Astrocyte (in vitro differentiated cells and primary cell): ENCODE measurements at regions not wholly inside any gene's neighbourhood (a gene's known extent, or its start where the extent isn't known, plus 50 kb on each side); places are given as distances from the start of the nearest gene placed in this dataset.

Experiments
- EZH2 ChIP-seq: IDR thresholded peaks from 2 replicates; pipeline ENCODE4 v1.6.1; 2012; ENCODE audit warnings: mild to moderate bottlenecking, low read length, inconsistent platforms; ENCODE audit not compliant: insufficient read depth
- TF ChIP-seq, protein P1 (sequence below): IDR thresholded peaks from 2 replicates; pipeline ENCODE4 v1.5.1; 2011; ENCODE audit warnings: low read depth, mild to moderate bottlenecking, inconsistent platforms, low read length, moderate library complexity; ENCODE audit not compliant: insufficient read depth

DNA sequence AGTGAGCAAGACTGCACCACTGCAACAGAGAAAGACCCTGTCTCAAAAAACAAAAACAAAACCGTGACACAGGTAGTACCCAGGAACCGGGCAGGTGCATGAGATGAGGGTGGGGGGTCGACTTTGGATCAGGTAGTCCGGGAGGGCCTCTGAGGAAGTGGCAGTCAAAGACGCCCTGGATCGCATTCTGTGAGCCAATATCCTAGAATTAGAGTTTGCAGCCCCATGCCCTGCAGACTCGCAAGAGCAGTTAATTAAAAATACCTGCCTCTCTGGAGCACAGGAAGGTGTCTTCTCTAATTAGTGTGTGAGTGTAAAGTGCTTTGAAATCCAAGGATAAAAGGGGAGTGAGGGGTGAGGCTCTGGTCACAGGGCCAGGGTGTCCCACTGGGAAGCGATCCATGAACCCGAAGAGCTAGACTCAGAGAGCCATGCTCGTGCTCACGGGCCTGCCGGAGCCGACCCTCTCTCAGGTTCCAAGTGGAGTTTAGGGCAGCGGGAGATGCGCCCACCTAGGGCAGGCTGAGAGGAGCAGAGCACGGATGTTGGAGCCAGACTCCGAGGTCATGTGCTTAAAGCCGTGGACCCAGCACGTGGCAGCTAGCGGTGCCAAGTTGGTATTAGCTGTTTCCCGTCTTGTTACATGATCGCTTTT lies 74.7 kb upstream of the PTPN1 start:
- TF ChIP-seq, protein P1, sequence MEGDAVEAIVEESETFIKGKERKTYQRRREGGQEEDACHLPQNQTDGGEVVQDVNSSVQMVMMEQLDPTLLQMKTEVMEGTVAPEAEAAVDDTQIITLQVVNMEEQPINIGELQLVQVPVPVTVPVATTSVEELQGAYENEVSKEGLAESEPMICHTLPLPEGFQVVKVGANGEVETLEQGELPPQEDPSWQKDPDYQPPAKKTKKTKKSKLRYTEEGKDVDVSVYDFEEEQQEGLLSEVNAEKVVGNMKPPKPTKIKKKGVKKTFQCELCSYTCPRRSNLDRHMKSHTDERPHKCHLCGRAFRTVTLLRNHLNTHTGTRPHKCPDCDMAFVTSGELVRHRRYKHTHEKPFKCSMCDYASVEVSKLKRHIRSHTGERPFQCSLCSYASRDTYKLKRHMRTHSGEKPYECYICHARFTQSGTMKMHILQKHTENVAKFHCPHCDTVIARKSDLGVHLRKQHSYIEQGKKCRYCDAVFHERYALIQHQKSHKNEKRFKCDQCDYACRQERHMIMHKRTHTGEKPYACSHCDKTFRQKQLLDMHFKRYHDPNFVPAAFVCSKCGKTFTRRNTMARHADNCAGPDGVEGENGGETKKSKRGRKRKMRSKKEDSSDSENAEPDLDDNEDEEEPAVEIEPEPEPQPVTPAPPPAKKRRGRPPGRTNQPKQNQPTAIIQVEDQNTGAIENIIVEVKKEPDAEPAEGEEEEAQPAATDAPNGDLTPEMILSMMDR = no peak
- no peak for TF ChIP-seq EZH2
